ENCODE measurements at regions not wholly inside any gene's neighbourhood (a gene's known extent, or its start where the extent isn't known, plus 50 kb on each side); places are given as distances from the start of the nearest gene placed in this dataset.

DNA sequence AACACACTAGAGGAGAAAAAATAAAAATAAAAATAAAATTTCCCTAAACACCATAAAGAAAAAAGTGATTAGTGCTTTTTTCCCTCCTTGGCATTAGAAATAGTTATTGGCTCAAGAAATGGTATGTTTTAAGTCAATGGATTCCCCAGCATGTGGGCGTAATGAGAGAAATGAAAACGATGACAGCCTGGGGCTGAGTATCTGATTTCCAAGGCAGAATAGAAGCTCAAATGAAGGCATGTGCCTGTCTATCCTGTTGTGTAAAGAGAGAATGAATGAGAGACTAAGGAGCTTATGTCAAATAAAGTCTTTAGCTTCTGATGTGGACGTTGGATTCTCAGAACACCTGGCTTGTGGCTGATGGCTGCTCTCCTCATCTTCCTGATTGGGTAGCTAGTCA, 1408.4 kb upstream of the TMEM132C start:
- DNase-seq (ENCODE audit: low read depth in 1 of 2, low spot score in 2 of 2) (no peak), FAIRE-seq (no peak)
- no peak overlapping the region for H3K23ac ChIP-seq (ENCODE audit: insufficient read length)
- H3K79me2 ChIP-seq (ENCODE audit: control insufficient read depth in 1 of 2, insufficient read depth in 2 of 2, low read length in 2 of 2), result no peaks in the 10 kb centered on the region
- H2BK5ac ChIP-seq (ENCODE audit: low read depth, low read length), result no peak overlapping the region
- WGBS, 2 experiments (ENCODE audit: extremely low coverage in 1 of 2, insufficient coverage in 1 of 2, insufficient read length in 1 of 2, insufficient replicate concordance in 2 of 2, low coverage in 1 of 2, low lambda C conversion rate in 2 of 2, missing lambda C conversion rate in 1 of 2), result 95% methylated on average over 3 of the region's 3 CpGs; no CpG with 5 or more reads in 1 of the 2 experiments
- no peaks in the 10 kb centered on the region for H4K20me1 ChIP-seq (replicated peaks in 1 of 2; ENCODE audit: control insufficient read depth in 1 of 2, insufficient read depth in 2 of 2, low read length in 2 of 2)
- H3K14ac ChIP-seq (ENCODE audit: insufficient read length), result no peak overlapping the region
- no peak overlapping the region for H3K9ac ChIP-seq (replicated peaks in 1 of 4; ENCODE audit: extremely low read depth in 1 of 4, low read depth in 3 of 4, low read length in 3 of 4)
- H2BK15ac ChIP-seq (ENCODE audit: low read length), result no peak overlapping the region
- H3K4ac ChIP-seq (replicated peaks; ENCODE audit: insufficient read length, low read depth, low read length), result no peak overlapping the region
- H3K4me1 ChIP-seq (replicated peaks in 1 of 4; ENCODE audit: control insufficient read depth in 3 of 4, insufficient read depth in 4 of 4, low read length in 3 of 4), result no peaks in the 10 kb centered on the region
- no peak overlapping the region for H4K5ac ChIP-seq (ENCODE audit: insufficient read length, low read depth, low read length)
- H3K27me3 ChIP-seq (replicated peaks in 1 of 4; ENCODE audit: control insufficient read depth in 3 of 4, extremely low read depth in 1 of 4, insufficient read depth in 3 of 4, low read length in 3 of 4), result no peaks in the 10 kb centered on the region
- ChIA-PET CTCF (ENCODE audit: partially characterized antibody) (no interaction called here), POLR2A (ENCODE audit: partially characterized antibody) (no interaction called here)
- H2BK12ac ChIP-seq (ENCODE audit: low read depth, low read length), result no peak overlapping the region
- H3K79me1 ChIP-seq (ENCODE audit: low read depth, low read length), result no peaks in the 10 kb centered on the region
- H3K9me3 ChIP-seq (ENCODE audit: insufficient read depth in 2 of 2, low read depth in 1 of 2, low read length in 1 of 2), result no peaks in the 10 kb centered on the region
- no peaks in the 10 kb centered on the region for H3K36me3 ChIP-seq (ENCODE audit: control insufficient read depth in 2 of 4, insufficient read depth in 4 of 4, low read length in 3 of 4)
- 0 out of 2 replicates have a peak, but pooled peaks cover 2% of the 10 kb centered on the region for H3K23me2 ChIP-seq (ENCODE audit: low read depth, low read length)
- H3K56ac ChIP-seq (replicated peaks; ENCODE audit: insufficient read length, low read depth, low read length), result no peak overlapping the region
- no peak overlapping the region for H3K4me3 ChIP-seq (ENCODE audit: extremely low read depth in 1 of 4, insufficient read depth in 2 of 4, low read depth in 3 of 4, low read length in 4 of 4)
- H4K91ac ChIP-seq (replicated peaks; ENCODE audit: insufficient read length, low read length), result no peak overlapping the region
- no peak overlapping the region for H3K18ac ChIP-seq (ENCODE audit: extremely low read depth, low read length)
- H4K8ac ChIP-seq (ENCODE audit: extremely low read depth, insufficient read depth, low read length), result no peak overlapping the region
- no peak overlapping the region for H2BK120ac ChIP-seq (replicated peaks; ENCODE audit: low read depth, low read length)
- no peak overlapping the region for H2AFZ ChIP-seq (ENCODE audit: low read length)
- H2BK20ac ChIP-seq (ENCODE audit: low read length), result no peak overlapping the region
- no peak overlapping the region for H3K4me2 ChIP-seq (ENCODE audit: insufficient read depth in 1 of 2, low read depth in 2 of 2, low read length in 2 of 2)
- H2AK5ac ChIP-seq (ENCODE audit: low read depth, low read length), result no peak overlapping the region
- no peak overlapping the region for H3K27ac ChIP-seq (ENCODE audit: low read depth, low read length)
- TF ChIP-seq SIX5 (IDR thresholded peaks at IDR 0.05; ENCODE audit: low read depth, low read length) (no peak), MAFK (IDR thresholded peaks at IDR 0.05; ENCODE audit: low read depth, low read length) (no peak), RAD21 (IDR thresholded peaks at IDR 0.05 in 1 of 2, conservative IDR thresholded peaks at IDR 0.05 in 1 of 2; ENCODE audit: low read depth in 2 of 2, low read length in 2 of 2) (no peak), TBP (IDR thresholded peaks at IDR 0.05; ENCODE audit: low read depth, low read length) (no peak), ZNF274 (IDR thresholded peaks at IDR 0.05; ENCODE audit: borderline replicate concordance, extremely low read depth, low read length) (no peak), GTF2F1 (IDR thresholded peaks at IDR 0.05; ENCODE audit: borderline replicate concordance, low read depth, low read length) (no peak), BRCA1 (IDR thresholded peaks at IDR 0.05; ENCODE audit: low read depth, low read length) (no peak), EGR1 (IDR thresholded peaks at IDR 0.05; ENCODE audit: borderline replicate concordance, low read depth, low read length) (no peak), EZH2 (IDR thresholded peaks at IDR 0.05; ENCODE audit: low read depth, low read length, severe bottlenecking) (no peak), HDAC6 (IDR thresholded peaks at IDR 0.05; ENCODE audit: low read depth, low read length) (no peak)
- TF ChIP-seq, protein P1, sequence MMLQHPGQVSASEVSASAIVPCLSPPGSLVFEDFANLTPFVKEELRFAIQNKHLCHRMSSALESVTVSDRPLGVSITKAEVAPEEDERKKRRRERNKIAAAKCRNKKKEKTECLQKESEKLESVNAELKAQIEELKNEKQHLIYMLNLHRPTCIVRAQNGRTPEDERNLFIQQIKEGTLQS (IDR thresholded peaks at IDR 0.05; ENCODE audit: insufficient read depth, low read depth, low read length), result no peak
- TF ChIP-seq, protein P2, sequence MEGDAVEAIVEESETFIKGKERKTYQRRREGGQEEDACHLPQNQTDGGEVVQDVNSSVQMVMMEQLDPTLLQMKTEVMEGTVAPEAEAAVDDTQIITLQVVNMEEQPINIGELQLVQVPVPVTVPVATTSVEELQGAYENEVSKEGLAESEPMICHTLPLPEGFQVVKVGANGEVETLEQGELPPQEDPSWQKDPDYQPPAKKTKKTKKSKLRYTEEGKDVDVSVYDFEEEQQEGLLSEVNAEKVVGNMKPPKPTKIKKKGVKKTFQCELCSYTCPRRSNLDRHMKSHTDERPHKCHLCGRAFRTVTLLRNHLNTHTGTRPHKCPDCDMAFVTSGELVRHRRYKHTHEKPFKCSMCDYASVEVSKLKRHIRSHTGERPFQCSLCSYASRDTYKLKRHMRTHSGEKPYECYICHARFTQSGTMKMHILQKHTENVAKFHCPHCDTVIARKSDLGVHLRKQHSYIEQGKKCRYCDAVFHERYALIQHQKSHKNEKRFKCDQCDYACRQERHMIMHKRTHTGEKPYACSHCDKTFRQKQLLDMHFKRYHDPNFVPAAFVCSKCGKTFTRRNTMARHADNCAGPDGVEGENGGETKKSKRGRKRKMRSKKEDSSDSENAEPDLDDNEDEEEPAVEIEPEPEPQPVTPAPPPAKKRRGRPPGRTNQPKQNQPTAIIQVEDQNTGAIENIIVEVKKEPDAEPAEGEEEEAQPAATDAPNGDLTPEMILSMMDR (IDR thresholded peaks at IDR 0.05; ENCODE audit: control extremely low read depth in 1 of 3, insufficient read depth in 1 of 3, low read depth in 1 of 3, low read length in 3 of 3), result no peak
